Left kidney (tissue), 1 donor: ENCODE measurements at regions not wholly inside any gene's neighbourhood (a gene's known extent, or its start where the extent isn't known, plus 50 kb on each side); places are given as distances from the start of the nearest gene placed in this dataset.

Experiments
- DNase-seq: peaks from one replicate; pipeline ENCODE4 v3.0.0-alpha.2; 2013

DNA sequence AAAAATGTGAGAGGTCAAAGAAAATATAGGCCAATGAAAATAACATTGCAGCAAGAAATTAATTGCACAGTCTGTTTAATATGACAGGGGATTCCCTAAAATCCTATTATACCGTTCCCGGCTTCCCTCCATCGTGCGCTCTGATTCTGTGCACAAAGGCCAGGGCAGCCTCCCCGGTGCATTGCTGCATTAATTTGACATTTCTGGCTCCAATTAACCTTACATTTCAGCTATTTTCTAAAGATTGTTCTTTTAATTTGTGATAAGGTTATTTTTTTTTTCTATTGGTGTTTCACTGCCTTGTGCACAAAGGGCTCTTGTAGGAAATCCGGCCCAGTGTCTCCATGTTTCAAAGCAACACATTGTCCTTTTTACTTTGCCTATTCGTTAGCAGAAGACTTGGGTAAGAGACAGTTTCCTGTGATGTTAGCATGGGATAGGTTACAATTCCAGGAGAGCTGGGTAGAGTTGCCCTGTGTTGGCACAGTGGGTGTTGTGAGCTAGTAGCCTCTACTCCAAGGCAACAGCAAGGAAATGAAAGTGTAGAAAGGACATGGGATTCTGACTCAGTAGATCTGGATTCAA, 257.3 kb upstream of the IGF1R start:
- no peak for DNase-seq

DNA sequence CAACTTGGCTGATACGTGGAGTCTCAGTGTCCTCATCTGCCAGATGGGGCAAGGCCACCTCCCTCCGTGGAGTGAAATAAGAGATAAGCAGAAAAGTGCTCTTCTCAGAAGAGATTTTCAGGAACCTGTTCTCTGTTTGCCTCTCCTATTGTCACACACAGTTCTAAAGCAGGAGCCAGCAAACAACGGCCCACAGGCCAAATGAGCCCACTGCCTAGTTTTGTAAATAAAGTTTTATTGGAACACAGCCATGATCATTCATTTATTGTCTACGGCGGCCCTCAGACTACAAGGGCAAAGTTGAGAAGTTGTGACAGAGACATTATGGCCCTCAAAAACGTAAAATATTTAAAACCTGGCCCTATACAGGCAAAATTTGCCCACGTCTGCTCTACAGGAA, 256.8 kb upstream of the IGF1R start:
- no peak for DNase-seq

DNA sequence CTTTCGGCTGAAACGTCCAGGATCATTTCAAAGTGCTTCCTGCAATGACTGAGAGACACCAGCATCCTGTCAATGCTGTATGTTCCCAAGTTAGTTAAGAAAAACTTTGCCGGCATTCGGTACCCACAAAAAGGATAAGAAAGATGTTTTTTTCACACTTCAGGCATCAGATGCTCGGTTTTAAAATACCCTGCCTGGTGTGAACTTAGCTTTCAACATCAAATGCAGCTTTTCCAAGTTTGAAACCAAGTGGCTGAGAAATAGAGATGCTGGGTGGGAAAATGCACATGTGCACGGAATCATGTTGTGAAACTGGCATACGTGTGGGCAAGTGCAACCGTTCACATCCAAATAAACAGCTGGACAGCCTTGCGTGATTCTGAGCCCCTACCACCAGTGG, 254.9 kb upstream of the IGF1R start:
- no peak for DNase-seq

DNA sequence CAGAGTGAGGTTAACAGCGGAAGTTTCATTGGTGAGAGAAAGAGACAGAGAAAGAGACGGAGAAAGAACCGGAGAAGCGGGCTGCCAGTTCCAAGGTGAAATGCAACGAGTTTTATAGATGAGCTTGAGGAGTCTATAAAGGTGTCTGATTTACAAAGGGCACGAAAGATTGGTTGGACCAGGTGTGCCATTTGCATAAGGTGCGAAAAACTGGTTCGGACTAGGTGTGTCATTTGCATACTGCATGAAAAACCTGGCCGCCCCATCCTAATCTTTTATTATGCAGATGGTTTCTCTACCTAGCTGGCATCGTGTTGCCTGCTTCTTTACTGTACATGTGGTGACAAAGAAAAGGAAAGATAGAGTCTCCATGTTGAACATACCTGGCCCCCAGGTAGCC, 253.8 kb upstream of the IGF1R start:
- DNase-seq: no peak

DNA sequence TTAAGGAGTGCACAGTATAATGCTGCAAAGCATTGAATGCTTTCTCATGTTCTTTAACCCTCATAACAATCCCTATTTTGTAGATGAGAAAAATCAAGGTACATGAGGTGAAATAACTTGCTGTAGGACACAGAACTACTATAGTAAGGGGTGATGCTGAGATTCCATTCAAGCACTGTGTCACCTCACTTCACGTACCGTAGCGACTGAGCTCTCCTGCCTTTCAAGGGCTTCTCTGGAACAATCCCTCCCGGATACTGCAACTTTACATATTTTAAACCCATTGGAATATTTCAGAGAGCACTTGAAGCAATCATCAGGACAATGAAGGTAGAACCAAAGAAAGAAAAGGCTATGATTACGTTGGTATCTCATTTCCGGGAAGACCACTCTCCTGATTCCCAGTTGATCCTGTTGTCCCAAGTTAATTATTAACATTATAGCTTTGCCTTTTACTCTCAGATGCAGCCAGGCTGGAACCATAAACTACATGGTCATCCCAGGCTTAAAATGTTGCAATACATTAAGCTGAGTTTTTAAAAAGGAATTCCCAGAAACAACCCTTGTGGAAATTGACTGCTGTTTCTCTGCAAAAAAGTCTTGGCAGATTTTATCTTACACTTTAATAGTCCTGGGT, 252.2 kb upstream of the IGF1R start:
- no peak for DNase-seq

DNA sequence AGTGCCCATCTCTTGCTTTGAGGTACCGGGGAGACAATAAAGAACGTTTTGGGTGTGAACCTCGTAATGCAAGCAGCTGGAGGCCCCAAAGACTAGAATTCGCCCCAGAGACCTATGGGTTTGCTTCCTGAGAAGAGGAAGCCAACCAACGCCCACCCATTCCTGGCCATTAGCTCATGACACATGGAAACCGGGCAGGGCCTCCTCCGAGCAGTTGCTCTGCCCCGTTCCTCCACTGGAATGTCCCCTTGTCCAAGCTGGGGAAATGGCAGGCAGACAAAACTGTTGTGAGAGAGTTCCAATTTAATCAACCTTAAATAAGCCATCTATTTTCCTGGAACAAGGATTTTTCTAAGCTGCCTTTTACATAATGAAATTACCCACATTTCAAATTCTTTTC, 250.9 kb upstream of the IGF1R start:
- no peak for DNase-seq

DNA sequence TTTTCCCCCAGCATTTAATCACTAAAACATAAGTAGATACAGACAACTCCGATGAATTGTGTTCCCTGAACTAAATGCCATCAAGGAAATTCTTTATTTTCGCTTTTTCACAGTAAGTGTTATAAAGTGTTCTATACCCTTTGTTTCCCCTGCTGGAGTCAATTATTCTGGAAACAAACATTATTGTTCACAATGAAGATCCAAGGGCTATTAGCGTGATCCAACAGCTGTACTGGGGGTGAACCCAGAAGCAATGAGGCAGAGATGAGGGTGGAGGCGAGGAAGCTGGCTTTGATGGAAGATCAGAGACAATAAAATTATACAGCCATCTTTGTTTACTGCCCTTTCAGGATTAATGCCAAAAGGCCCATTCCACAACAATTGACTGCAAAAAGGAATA, 250.3 kb upstream of the IGF1R start:
- DNase-seq: no peak

DNA sequence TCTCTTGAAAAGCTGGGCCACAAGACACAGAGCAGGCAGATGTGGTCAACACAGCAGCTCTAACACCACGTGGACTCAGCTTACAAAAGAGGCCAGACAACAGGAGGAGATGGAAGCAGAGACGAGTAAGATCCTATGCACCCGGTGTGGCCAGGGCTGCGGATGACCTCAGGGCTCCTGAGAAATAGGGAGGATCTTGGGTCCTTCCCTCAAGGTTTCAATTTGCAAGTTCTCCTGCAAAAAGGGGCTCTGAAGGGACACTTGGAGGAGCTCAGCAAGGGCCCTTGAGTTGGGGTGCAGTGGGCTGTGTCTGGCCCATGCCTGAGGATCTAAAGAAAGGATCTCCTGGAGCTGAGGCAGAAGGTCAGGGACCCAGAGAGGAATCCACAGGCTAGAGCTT, 249.5 kb upstream of the IGF1R start:
- no peak for DNase-seq

DNA sequence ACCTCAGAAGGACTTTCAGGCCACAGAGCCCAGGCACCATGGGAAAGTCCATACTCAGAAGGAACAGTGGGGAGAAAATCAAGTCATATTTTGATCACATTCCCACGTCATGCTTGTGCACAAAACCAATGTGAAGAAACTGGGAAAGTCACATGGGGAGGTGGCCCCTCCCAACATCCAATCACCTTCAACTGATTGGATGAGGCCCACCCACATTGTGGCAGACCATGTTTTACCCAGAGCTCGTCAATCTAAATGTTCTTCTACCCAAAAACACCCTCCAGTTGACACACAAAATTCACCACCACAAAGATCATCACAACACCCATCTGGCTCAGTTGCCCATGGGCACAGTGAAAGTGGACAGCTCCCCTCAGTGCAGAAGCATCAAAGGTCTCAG, 248.2 kb upstream of the IGF1R start:
- DNase-seq: no peak

DNA sequence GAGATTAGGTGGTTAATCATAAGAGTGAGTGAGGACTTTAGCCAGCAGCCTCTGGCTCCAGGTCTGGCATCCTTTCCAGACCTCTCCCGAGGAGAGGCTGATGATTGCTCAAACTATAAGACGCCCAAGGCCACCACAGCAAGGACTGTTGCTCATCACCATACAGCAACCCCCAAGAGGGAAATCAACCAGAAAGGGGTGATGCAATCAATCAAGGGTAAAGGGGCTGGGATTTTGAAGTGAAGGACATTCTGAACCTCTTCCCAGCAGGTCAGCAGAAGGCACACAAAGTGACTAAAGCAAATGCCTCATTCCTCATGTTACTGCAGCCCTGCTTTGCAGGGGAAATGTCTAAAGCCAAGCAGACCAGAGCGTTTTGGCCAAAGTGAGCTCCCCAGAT, 247.3 kb upstream of the IGF1R start:
- DNase-seq: no peak

DNA sequence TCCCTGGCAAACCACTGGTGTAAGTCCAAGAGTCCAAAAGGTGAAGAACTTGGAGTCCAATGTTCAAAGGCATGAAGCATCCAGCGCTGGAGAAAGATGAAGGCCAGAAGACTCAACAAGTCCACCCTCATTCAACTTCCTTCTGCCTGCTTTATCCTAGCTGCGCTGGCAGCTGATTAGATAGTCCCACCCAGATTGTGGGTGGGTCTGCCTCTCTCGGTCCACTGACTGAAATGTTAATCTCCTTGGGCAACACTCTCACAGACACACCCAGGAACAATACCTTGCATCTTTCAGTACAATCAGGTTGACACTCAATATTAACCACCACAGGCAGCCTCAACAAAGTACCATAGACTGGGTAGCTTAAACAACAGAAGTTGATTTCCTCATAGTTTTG, 245.9 kb upstream of the IGF1R start:
- no peak for DNase-seq

DNA sequence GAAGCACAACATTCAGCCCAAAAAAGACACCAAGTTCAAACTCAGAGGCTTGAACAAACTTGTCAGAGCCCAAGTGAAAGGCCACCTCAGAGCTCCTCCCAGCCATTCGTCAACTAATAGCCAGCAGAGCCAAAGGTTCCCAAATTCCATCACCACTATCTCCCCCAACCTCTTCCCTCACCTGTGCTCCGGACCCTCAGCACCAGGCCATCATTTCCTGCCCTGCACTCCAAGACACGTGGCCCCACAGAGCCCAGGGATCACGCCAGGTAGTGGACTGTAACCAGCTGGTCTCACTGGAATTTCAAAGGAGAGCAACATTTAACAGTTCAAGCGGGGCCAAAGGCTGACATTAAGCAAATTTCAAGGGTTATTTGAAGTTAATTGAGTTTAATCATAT, 245.2 kb upstream of the IGF1R start:
- no peak for DNase-seq

DNA sequence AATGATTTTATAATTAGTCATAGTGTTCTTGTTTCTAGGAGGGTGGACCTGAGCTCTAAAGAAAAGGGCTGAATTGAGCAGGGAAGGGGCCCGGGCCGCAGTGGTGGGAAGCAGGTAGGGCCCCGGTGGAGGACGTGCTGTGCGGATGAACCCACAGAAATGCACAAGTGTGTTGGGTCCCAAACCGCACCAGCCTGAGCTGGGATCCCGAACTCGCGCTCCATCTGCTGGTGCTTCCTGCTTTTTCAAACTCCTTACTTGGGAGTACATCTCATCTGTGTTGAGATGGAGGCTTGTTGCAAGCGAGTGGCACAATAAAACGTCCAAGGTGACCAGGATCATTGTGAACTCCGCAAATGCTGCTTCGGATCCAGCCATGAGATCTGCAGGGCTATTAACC, 244.8 kb upstream of the IGF1R start:
- DNase-seq: no peak

DNA sequence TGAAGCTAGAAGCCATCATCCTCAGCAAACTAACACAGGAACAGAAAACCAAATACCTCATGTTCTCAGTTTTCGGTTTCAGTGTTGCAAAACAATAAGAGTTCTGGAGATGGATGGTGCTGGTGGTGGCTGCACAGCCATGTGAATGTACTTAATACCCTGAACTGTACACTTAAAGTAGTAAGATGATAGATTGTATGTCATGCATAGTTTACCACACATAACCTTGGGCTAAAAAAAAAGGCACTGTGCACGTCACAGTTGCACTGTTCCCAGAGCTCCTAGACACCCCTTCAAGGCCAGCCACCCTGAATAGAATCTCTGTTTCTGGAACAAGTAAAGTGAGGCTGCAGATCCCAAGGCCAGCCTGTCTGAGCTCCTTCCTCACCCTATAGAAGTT, 243.3 kb upstream of the IGF1R start:
- DNase-seq: no peak

DNA sequence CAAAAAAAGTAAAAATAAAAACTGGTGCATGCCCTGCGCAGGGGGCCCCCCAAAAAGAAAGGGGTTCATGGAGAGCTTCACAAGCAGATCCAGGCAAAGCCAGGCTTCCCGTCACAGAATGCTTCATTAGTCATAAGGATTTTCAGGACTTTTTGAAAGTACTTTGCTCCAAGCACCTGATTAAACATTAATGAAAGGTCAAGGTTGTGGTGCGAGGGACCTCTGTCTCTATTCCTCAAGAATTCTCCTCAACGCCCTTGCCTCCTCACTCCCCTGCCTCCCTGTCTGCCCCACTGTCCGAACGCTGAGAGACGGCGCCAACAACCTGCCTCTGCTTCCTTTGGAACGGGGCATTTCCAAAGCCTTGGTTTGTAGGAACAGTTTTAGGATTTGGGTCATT, 240.1 kb upstream of the IGF1R start:
- DNase-seq: no peak

DNA sequence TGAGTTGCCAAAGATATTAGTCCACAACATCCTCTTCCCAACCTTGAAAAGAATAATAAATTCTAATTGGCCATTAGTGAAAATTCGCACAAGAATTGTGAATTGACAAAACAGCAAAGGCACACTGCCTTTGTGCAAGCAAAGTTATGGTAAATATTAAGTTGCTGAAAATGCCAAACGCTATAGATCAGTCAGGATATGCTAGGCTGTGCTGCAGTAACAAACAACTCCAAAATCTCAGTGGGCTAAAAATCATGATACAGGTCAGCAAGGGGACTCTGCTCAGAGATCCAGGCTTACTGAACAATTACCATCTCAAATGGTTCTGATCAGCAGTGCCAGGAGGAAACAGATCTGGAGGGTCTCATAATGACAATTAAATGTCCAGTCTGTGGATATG, 238.0 kb upstream of the IGF1R start:
- DNase-seq: no peak

DNA sequence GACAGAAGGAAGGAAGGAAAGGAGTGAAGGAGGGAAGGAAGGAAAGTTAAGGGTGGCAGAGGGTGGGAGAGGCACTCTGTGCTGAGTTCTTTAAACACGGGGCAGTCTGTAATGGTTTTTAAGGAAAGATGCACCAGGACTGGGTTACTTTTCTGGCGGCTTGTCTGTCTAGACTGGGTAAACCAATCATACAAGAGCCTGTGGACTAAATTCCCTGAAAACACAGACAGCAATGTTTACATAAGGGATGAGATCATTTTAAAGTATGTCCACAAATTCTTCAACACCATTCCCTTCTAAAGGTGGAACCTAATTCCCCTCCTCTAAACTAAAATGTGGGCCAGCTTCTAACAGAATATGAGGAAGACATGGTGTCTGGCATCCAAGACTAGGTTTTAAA, 235.5 kb upstream of the IGF1R start:
- DNase-seq: no peak

DNA sequence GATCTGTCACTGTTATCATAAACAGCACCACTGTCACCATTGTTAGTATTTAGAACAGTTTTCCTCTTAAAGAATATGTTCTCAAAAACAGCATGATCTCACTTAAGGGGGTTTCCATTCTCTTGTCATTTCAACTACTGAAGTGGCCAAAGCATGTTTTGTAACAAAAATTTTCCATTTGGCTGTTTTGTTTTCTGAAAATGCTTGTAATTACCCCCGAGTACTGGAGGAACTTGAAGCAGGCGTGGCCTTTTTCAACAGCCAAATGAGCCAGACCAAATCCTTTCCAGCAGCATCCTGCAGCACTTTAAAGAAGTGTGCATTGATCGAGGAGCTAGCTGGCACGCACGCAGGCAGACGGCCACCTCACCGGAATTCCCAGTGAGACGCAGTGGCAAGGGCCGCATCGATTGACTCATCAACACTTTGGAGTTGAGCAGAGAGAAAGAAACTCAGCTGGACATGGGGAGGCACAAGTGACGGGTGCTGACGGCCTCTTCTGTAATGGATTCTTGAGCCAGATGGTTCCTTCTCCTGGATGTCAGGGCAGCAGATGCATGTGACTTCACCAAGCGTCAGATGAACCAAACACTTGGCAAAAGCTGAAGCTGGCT, 234.3 kb upstream of the IGF1R start:
- no peak for DNase-seq

DNA sequence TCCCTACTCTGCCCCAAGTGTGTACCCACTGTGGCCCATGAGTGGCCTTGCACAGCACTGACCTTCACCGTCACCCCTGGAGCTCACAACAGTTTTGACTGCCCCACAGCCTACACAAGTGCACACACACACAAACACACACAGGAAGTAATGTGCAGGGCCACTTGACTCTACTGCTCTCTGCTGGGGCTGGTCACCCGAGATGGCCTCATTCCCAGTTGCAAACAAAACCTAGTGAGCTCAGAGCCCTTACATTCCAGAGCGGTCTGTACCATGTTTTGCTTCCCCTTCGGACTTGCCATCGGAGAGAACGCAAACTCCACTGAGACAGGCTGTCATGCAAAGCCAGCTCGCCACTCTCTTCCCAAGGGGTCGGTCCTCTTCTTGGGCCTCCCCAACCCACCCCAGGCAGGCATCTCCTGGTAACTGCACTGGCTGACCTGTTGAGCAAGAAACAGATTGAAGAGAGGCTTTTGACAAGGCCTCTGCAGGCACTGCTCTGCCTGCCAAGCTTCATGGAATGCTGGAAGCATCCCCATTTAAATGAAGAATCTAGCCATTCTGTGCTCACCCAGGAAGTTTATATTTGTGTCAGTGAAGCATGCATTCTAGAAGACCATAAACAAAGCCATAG, 232.0 kb upstream of the IGF1R start:
- DNase-seq: no peak

DNA sequence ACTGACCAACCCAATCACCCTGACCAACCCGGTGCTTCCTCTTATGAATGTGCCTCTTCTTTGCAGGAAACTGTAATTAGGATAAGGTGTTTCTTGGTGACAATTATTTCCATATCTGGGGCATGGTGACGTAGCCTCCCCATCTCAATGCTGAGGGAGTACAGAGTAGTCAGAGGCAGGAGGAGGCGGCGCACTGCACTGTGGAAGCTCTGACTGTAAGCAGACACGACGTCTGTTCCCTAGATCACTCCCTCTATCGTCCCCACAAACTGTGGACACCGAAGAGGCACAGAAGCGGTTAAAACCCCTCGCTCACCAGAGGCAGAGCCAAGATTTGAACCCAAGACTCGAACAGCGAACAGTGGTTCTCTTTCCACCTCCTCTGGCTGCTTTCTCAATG, 231.0 kb upstream of the IGF1R start:
- no peak for DNase-seq

DNA sequence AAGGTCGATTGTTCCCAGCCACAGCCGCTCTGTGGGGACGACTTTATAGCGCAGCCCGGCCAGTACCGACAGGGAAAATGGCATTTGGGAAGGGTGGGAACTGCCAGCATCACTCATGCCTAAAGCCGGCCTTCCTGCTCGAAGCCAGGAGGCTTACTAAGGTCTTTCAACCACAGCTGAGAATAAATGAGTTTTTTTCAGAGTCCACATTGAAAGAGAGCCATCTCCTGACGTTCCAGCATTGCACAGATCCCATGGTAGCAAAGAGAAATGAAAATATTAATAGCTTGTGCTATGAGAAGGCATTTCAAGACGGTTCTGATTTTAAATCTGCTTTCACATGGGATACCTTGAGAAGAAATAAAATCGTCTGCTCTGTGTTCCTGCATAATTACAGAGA, 230.2 kb upstream of the IGF1R start:
- DNase-seq: no peak

DNA sequence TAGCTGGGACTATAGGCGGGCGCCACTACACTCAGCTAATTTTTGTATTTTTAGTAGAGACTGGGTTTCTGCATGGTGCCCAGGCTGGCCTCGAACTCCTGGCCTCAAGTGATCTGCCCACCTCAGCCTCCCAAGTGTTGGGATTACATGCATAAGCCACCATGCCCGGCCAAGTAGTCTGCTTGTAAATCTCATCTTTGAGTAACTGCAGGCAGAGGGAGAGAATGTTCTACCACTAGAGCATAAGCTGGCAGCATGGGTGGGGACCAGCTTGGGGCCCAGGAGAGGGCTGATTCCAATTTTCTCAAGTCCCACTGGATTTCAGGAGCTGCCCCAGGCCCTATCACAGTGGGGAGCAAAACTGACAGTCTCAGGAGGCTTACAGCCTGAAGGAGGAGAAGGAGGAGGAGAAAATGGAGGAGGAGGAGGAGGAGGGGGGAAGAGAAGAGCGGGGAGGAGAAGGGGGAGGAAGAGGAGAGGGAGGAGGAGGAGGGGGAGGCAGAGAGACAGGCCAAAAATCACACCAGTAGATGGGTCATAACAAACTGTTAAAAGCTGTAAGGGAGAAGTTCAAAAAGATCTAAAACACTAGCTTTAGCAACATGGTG, 229.1 kb upstream of the IGF1R start:
- DNase-seq: no peak

DNA sequence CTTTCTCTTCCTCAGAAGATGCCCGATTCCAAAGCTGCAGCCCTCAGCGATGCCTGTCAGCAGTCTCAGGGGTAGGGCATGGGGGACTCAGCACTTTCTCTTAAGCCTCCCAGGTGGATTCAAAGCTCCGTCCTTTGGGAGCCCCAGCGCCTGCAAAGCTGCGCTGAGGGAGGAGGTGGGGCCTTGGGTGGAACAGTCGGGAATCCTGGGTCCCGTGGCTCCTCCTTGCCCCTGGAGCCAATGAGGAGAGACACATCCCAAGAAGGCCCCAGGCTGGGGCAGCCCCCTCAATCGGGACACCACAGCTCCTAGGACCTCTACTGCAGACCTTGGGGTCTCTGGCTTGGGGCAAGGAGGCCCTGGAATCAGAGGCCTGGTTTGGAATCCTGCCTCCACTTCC, 227.5 kb upstream of the IGF1R start:
- DNase-seq: no peak
